ENCODE measurements at regions not wholly inside any gene's neighbourhood (a gene's known extent, or its start where the extent isn't known, plus 50 kb on each side); places are given as distances from the start of the nearest gene placed in this dataset.

- no peaks in the 10 kb centered on the region for H4K20me1 ChIP-seq (ENCODE audit: low read depth)
- peak overlapping the region; percentile 36 for H3K4me2 ChIP-seq
- H3K27me3 ChIP-seq: no peaks in the 10 kb centered on the region
- H3K79me2 ChIP-seq (ENCODE audit: low read depth): no peaks in the 10 kb centered on the region
- Mint-ChIP-seq H3K4me3 (no peak overlapping the region), H3K9me3 (no peaks in the 10 kb centered on the region), H3K27ac (peak overlapping the region; percentile 17), H3K36me3 (no peaks in the 10 kb centered on the region), H3K4me1 (peaks cover 29% of the 10 kb centered on the region), H3K27me3 (ENCODE audit: insufficient read depth, low read depth) (peaks cover 4% of the 10 kb centered on the region)
- TF ChIP-seq EZH2phosphoT487 (IDR thresholded peaks at IDR 0.05) (no peak), CTCF (IDR thresholded peaks at IDR 0.05) (no peak), EZH2 (IDR thresholded peaks at IDR 0.05) (no peak)
- DNase-seq (ENCODE audit: low spot score): no peak
- no peak overlapping the region for H3K27ac ChIP-seq
- peaks cover 51% of the 10 kb centered on the region for H3K4me1 ChIP-seq
- H3K9ac ChIP-seq: no peak overlapping the region
- H3K9me3 ChIP-seq (ENCODE audit: low read depth): no peaks in the 10 kb centered on the region
- peak overlapping the region; percentile 16 for H2AFZ ChIP-seq (replicated peaks)
- H3K36me3 ChIP-seq: no peaks in the 10 kb centered on the region
- H3K4me3 ChIP-seq: no peak overlapping the region
- peaks cover 50% of the 10 kb centered on the region for H3F3A ChIP-seq (ENCODE audit: low read depth)
Measured at GRCh38 chr5:17403695-17404490, 94.1 kb upstream of the TAF11L2 start.

- Histone ChIP-seq H3F3A (ENCODE audit: low read depth) (peaks cover 31% of the 10 kb centered on the region), H3K4me2 (no peak overlapping the region), H3K4me1 (peaks cover 35% of the 10 kb centered on the region), H2AFZ (replicated peaks) (no peak overlapping the region), H3K36me3 (no peaks in the 10 kb centered on the region), H3K9ac (no peak overlapping the region), H3K9me3 (ENCODE audit: low read depth) (no peaks in the 10 kb centered on the region), H3K27me3 (no peaks in the 10 kb centered on the region), H3K79me2 (ENCODE audit: low read depth) (no peaks in the 10 kb centered on the region), H4K20me1 (ENCODE audit: low read depth) (no peaks in the 10 kb centered on the region), H3K27ac (no peak overlapping the region), H3K4me3 (no peak overlapping the region)
- no peak for TF ChIP-seq EZH2phosphoT487 (IDR thresholded peaks at IDR 0.05)
- no peak for TF ChIP-seq EZH2 (IDR thresholded peaks at IDR 0.05)
- TF ChIP-seq CTCF (IDR thresholded peaks at IDR 0.05): no peak
- Mint-ChIP-seq H3K4me1 (peaks cover 21% of the 10 kb centered on the region), H3K27me3 (ENCODE audit: insufficient read depth, low read depth) (peaks cover 4% of the 10 kb centered on the region), H3K9me3 (no peaks in the 10 kb centered on the region), H3K36me3 (no peaks in the 10 kb centered on the region), H3K27ac (no peak overlapping the region), H3K4me3 (no peak overlapping the region)
- no peak for DNase-seq (ENCODE audit: low spot score)
Measured at GRCh38 chr5:17405976-17406375, 92.1 kb upstream of the TAF11L2 start.

GRCh38 chr5:17406423-17406838, 91.6 kb upstream of the TAF11L2 start:
- H3K27me3 Mint-ChIP-seq (ENCODE audit: insufficient read depth, low read depth): peaks cover 4% of the 10 kb centered on the region
- H3K27ac Mint-ChIP-seq: no peak overlapping the region
- H3K27ac ChIP-seq: no peak overlapping the region
- H3K36me3 ChIP-seq: no peaks in the 10 kb centered on the region
- H3K4me1 ChIP-seq: peaks cover 31% of the 10 kb centered on the region
- no peak overlapping the region for H3K4me3 Mint-ChIP-seq
- H3K9me3 ChIP-seq (ENCODE audit: low read depth): no peaks in the 10 kb centered on the region
- H3K27me3 ChIP-seq: no peaks in the 10 kb centered on the region
- no peaks in the 10 kb centered on the region for H3K79me2 ChIP-seq (ENCODE audit: low read depth)
- no peak overlapping the region for H2AFZ ChIP-seq (replicated peaks)
- no peak overlapping the region for H3K4me3 ChIP-seq
- no peak for DNase-seq (ENCODE audit: low spot score)
- H4K20me1 ChIP-seq (ENCODE audit: low read depth): no peaks in the 10 kb centered on the region
- H3K4me2 ChIP-seq: no peak overlapping the region
- no peaks in the 10 kb centered on the region for H3K9me3 Mint-ChIP-seq
- TF ChIP-seq EZH2 (IDR thresholded peaks at IDR 0.05) (no peak), CTCF (IDR thresholded peaks at IDR 0.05) (no peak), EZH2phosphoT487 (IDR thresholded peaks at IDR 0.05) (no peak)
- no peaks in the 10 kb centered on the region for H3K36me3 Mint-ChIP-seq
- H3K4me1 Mint-ChIP-seq: peaks cover 18% of the 10 kb centered on the region
- no peak overlapping the region for H3K9ac ChIP-seq
- peaks cover 27% of the 10 kb centered on the region for H3F3A ChIP-seq (ENCODE audit: low read depth)
